Suppressor macrophage treated with lipopolysaccharide for 4 hours (primary cell): ENCODE measurements at regions not wholly inside any gene's neighbourhood (a gene's known extent, or its start where the extent isn't known, plus 50 kb on each side); places are given as distances from the start of the nearest gene placed in this dataset.
A peak's percentile ranks its signal among the peaks of the same experiment; 100 is the strongest.
"Not testable (repeated sequence)": the region's sequence is repeated elsewhere in the genome, so short reads cannot be mapped to it uniquely, and the experiment has no call there.

Experiments
- DNase-seq: peaks from one replicate; pipeline ENCODE4 v3.0.0-alpha.2; 2020

GRCh38 chr3:153856932-153857331 is 264.3 kb upstream of the ARHGEF26 start:
- DNase-seq: no peak

- no peak for DNase-seq
These were observed 256.4 kb upstream of the ARHGEF26 start for GRCh38 chr3:153864793-153865192.

GRCh38 chr3:153866901-153867300 is 254.3 kb upstream of the ARHGEF26 start:
- no peak for DNase-seq

- not testable (repeated sequence) for DNase-seq
These were observed 246.8 kb upstream of the ARHGEF26 start for GRCh38 chr3:153874348-153874747.

- no peak for DNase-seq
These were observed 240.7 kb upstream of the ARHGEF26 start for GRCh38 chr3:153880493-153880892.

- no peak for DNase-seq
These were observed 240.0 kb upstream of the ARHGEF26 start for GRCh38 chr3:153881201-153881600.

GRCh38 chr3:153885359-153885758 is 235.8 kb upstream of the ARHGEF26 start:
- no peak for DNase-seq

- DNase-seq: no peak
These were observed 231.3 kb upstream of the ARHGEF26 start for GRCh38 chr3:153889905-153890334.

- no peak for DNase-seq
These were observed 229.1 kb upstream of the ARHGEF26 start for GRCh38 chr3:153892126-153892525.

GRCh38 chr3:153894857-153895256 is 226.3 kb upstream of the ARHGEF26 start:
- no peak for DNase-seq

- DNase-seq: no peak
These were observed 225.0 kb upstream of the ARHGEF26 start for GRCh38 chr3:153896197-153896596.

- no peak for DNase-seq
These were observed 224.0 kb upstream of the ARHGEF26 start for GRCh38 chr3:153897025-153897723.

GRCh38 chr3:153897842-153898241 is 223.3 kb upstream of the ARHGEF26 start:
- no peak for DNase-seq

GRCh38 chr3:153901152-153901551 is 220.0 kb upstream of the ARHGEF26 start:
- DNase-seq: no peak

GRCh38 chr3:153901991-153902390 is 219.2 kb upstream of the ARHGEF26 start:
- DNase-seq: no peak

GRCh38 chr3:153903430-153903829 is 217.8 kb upstream of the ARHGEF26 start:
- no peak for DNase-seq

GRCh38 chr3:153906366-153906765 is 214.8 kb upstream of the ARHGEF26 start:
- no peak for DNase-seq

- DNase-seq: no peak
These were observed 210.8 kb upstream of the ARHGEF26 start for GRCh38 chr3:153910387-153910786.

GRCh38 chr3:153911116-153911515 is 210.1 kb upstream of the ARHGEF26 start:
- no peak for DNase-seq

GRCh38 chr3:153919773-153920172 is 201.4 kb upstream of the ARHGEF26 start:
- DNase-seq: no peak

- DNase-seq: no peak
These were observed 199.4 kb upstream of the ARHGEF26 start for GRCh38 chr3:153921826-153922225.

- DNase-seq: no peak
These were observed 195.2 kb upstream of the ARHGEF26 start for GRCh38 chr3:153925841-153926514.

- peak; percentile 1 for DNase-seq
These were observed 194.1 kb upstream of the ARHGEF26 start for GRCh38 chr3:153927107-153927506.

GRCh38 chr3:153928851-153929250 is 192.3 kb upstream of the ARHGEF26 start:
- no peak for DNase-seq

GRCh38 chr3:153933481-153933880 is 187.7 kb upstream of the ARHGEF26 start:
- DNase-seq: not testable (repeated sequence)
